ENCODE measurements at regions not wholly inside any gene's neighbourhood (a gene's known extent, or its start where the extent isn't known, plus 50 kb on each side); places are given as distances from the start of the nearest gene placed in this dataset.

DNA sequence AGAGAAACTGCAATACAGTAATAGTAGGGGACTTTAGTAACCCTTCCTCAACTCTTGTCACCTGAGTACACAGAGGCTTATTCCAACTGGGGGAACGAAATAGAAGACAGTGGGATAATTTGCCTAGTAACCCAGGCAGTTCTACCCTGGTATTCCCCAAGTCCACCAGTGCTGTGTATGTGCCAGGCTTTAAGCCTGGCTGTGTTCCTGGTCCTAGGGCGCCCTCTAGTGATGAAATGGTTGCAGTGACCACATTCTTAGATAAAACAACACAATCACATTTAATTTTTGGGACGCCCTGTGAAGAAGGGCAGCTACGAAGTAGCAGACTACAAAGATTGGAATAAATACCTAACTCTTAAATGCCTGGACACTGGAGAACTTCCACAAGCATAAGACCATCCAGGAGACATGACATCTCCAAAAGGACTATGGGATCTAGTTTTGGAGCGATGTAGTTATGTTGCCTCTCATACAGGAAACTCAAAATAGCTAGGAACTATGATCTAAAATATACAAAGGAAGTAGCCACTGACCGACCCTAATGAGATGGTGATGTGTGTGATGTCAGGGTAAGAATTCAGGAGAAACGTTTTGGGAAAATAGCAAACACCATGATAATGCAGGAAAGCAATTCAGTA is 163.0 kb upstream of the XIST start:
- TF ChIP-seq, protein P1, sequence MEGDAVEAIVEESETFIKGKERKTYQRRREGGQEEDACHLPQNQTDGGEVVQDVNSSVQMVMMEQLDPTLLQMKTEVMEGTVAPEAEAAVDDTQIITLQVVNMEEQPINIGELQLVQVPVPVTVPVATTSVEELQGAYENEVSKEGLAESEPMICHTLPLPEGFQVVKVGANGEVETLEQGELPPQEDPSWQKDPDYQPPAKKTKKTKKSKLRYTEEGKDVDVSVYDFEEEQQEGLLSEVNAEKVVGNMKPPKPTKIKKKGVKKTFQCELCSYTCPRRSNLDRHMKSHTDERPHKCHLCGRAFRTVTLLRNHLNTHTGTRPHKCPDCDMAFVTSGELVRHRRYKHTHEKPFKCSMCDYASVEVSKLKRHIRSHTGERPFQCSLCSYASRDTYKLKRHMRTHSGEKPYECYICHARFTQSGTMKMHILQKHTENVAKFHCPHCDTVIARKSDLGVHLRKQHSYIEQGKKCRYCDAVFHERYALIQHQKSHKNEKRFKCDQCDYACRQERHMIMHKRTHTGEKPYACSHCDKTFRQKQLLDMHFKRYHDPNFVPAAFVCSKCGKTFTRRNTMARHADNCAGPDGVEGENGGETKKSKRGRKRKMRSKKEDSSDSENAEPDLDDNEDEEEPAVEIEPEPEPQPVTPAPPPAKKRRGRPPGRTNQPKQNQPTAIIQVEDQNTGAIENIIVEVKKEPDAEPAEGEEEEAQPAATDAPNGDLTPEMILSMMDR (IDR thresholded peaks at IDR 0.05; ENCODE audit: low read depth, low read length), result peak; percentile 59
- TF ChIP-seq POLR2A (IDR thresholded peaks at IDR 0.05; ENCODE audit: extremely low read depth, insufficient read length), result no peak

Data from NB4 (cell line).